ENCODE measurements at regions not wholly inside any gene's neighbourhood (a gene's known extent, or its start where the extent isn't known, plus 50 kb on each side); places are given as distances from the start of the nearest gene placed in this dataset.

DNA sequence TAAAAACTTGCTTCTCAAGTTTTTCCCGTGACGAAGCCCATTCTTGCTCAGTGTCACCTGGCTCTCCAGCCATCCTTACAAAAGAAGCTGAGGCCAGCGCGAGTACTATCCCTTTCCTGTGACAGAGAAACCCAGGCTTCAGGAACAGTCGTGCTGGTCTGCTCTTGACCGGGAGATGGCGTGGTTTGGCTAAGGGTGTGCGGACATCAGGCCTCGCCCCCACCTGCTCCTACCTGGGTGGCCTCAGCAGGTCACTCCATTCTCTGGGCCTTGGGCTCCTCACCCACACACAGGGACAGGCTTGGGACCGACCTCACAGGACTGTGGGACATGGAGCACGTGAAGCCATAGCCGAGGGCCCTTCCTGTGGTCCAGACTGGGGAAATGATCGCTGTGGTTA is 75.2 kb upstream of the CIBAR2 start:
- Mint-ChIP-seq H3K36me3 (peaks cover 0 to 8% of the 10 kb centered on the region in 2 donors), H3K27me3 (peaks cover 14 to 41% (median 30%) of the 10 kb centered on the region in 3 donors), H3K9me3 (peaks cover 5 to 52% (median 34%) of the 10 kb centered on the region in 7 donors), H3K27ac (no peak overlapping the region), H3K4me3 (no peak overlapping the region), H3K4me1 (no peaks in the 10 kb centered on the region)
- no peak for DNase-seq
- ATAC-seq (ENCODE audit: low read depth in 2 of 2) = no peak

DNA sequence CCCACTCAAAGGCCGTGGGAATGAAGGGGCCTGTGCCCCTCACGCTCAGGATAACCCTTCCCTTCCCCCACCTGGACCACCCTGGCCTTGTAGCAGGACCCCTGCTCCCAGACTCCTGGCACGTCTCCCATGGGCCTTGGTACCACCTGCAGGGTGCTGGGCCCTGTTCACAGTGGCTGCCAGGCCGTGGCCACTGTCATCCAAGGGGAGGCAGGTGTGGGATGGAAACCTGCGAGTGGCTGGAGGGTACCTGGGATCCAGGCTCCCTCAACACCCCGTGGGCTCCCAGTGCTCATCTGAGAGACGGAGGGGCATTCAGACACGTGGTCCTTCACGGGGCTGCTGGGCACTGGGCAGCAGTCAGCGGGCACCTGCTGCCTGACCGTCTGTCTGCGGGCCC is 75.6 kb upstream of the CIBAR2 start:
- DNase-seq (no peak), ATAC-seq (ENCODE audit: low read depth in 2 of 2) (no peak)
- Mint-ChIP-seq H3K27me3 (peaks cover 16 to 41% (median 25%) of the 10 kb centered on the region in 3 donors), H3K36me3 (peaks cover 0 to 8% of the 10 kb centered on the region in 2 donors), H3K9me3 (peaks cover 5 to 52% (median 34%) of the 10 kb centered on the region in 7 donors), H3K4me3 (no peak overlapping the region), H3K4me1 (no peaks in the 10 kb centered on the region), H3K27ac (no peak overlapping the region)

DNA sequence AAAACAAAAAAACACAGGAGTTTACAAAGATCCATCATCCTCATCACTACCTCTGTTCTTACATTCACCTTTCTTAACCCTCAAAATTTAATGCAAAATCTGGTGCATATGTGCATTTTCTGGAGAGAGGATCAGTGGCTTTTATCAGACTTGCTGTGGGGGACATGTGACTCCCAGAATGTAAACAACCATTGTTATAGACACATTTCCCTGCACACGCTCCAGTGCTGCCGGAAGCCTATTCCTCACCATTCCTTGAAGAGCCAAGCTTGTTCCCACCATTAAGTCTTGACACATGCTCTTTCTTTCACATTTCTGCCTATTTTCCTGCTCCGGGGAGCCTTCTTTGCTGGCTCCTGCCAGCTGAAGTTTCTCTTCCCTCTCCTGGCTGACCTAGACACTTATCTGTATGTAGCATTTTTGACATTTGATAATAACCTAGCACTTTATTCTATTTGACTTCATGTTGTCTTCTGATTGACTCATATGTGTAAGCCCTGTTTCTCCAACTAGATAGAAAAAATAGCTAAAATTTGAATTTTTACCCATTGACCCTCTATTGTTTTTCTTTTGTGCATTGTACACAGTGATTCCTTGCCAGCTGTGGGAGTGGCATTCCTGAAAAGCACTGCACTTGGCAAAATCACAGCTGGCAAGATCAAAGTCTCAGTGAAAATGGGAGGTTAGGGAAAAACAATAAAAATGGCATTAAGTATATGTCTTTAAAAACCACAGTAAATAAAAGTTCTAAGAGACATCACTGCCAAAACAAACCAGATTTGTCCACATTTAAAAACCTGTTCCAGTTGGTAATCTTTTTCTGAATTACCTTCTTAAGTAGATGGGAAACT is 76.8 kb upstream of the CIBAR2 start:
- peaks cover 5 to 46% (median 29%) of the 10 kb centered on the region in 7 donors for H3K9me3 Mint-ChIP-seq
- no peak for ATAC-seq (ENCODE audit: low read depth in 2 of 2)

DNA sequence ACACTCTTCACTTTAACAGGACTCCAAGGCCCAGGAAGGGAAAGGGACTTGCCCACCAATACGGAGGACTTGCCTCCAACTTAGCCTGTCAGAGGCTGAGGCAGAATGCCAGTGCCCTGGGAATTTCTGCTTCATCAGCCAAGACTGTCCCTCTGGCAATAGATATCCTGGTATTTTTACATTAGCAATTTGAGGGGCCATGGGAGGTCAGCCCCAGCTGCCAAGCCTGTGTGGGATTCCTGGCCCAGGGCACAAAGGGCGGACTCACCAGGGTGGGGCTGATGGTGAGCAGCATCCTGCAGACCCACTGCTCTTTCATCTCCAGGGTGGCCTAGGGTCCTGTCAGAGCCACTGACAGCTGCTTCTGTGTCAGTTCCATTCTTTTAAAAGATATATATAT is 78.3 kb upstream of the CIBAR2 start:
- peaks cover 5 to 31% (median 19%) of the 10 kb centered on the region in 7 donors for H3K9me3 Mint-ChIP-seq
- H3K27ac Mint-ChIP-seq = no peak overlapping the region
- H3K36me3 Mint-ChIP-seq = peaks cover 0 to 8% of the 10 kb centered on the region in 2 donors

More for the DNA sequence above, 76.8 kb upstream of the CIBAR2 start:
- no peak overlapping the region for H3K27ac Mint-ChIP-seq
- no peaks in the 10 kb centered on the region for H3K4me1 Mint-ChIP-seq
- no peak overlapping the region for H3K4me3 Mint-ChIP-seq
- peaks cover 0 to 8% of the 10 kb centered on the region in 2 donors for H3K36me3 Mint-ChIP-seq
- peaks cover 16 to 36% (median 19%) of the 10 kb centered on the region in 3 donors for H3K27me3 Mint-ChIP-seq
- DNase-seq = no peak

DNA sequence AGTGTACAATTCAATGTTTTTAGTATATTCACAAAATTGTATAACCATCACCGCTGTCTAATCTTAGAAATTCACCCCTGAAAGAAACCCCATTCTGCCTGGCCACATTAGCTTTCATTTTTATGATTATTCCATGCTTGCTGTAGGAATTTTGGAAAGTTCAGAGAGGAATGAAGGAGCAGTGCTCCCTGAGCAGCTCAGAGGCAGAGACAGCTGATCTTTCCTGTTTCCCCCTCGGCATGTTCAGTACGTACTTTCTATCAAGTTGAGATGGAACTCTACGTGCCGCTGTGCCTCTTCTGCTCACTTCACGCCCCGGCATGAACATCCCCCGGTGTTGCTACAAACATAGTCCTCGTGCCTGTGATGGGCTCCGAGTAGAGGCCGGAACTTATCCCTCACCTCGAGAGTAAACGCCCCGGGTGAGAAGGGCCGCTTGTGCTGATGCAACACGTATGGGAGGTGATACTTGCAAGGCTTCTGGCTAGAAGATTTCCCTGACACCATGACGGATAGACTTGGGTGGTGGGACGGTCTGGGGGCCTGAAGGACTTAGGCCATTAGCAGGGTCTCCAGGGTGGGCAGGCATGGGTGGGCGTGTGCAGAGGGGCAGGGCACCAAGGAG is 79.2 kb upstream of the CIBAR2 start:
- H3K4me3 Mint-ChIP-seq = no peak overlapping the region
- no peak for DNase-seq
- peaks cover 0 to 8% of the 10 kb centered on the region in 2 donors for H3K36me3 Mint-ChIP-seq
- peaks cover 5 to 31% (median 19%) of the 10 kb centered on the region in 7 donors for H3K9me3 Mint-ChIP-seq
- peaks cover 10 to 29% (median 17%) of the 10 kb centered on the region in 3 donors for H3K27me3 Mint-ChIP-seq
- ATAC-seq (ENCODE audit: low read depth in 2 of 2) = no peak
- H3K4me1 Mint-ChIP-seq = no peaks in the 10 kb centered on the region
- no peak overlapping the region for H3K27ac Mint-ChIP-seq

More for the DNA sequence above, 78.3 kb upstream of the CIBAR2 start:
- peaks cover 10 to 29% (median 17%) of the 10 kb centered on the region in 3 donors for H3K27me3 Mint-ChIP-seq
- H3K4me1 Mint-ChIP-seq = no peaks in the 10 kb centered on the region
- ATAC-seq (ENCODE audit: low read depth in 2 of 2) (no peak), DNase-seq (no peak)
- no peak overlapping the region for H3K4me3 Mint-ChIP-seq

DNA sequence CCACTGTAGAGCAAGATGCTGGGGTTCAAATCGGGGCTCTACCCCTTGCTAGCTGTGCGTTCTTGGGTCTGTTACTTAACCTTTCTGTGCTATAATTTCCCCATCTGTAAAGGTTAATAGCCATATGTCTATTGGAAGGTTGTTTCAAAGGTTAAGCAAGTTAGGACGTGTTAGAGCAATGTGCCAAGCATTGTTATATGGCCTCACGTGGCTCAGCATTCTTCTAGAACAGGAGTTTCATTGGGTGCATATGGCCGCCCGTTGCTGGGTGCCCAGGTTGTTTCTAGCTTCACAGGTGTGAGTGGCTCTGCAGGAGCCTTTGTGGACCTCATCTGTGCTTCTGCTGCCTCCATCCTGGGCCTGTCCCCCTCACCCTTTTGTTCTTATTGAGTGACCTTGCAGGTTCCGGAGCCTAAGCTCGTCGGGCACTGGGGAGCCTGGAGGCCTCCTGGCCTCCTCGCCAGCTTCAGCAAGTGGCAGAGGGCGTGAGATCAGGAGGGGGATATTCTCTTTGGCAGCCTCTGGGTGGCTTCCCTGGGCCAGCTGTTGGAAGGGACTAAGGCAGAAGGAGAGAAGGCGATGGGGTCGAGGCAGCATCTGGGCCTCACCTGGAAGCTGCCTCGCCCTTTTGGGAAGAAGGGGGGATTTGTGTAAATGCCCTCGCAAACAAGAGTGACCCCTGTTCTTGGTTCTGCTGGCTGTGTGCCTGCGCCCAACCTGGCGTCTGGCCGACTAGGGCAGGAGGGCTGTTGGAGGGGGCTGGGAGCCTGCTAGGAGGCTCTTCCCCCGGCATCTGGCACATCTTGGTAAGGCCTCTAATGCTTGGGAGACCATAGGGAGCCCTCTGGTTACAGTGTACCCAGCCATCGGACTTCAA is 80.2 kb upstream of the CIBAR2 start:
- DNase-seq (no peak), ATAC-seq (ENCODE audit: low read depth in 2 of 2) (no peak)
- Mint-ChIP-seq H3K4me3 (peak overlapping the region in 1 of 8 donors; percentile 53), H3K36me3 (peaks cover 0 to 8% of the 10 kb centered on the region in 2 donors), H3K27ac (peak overlapping the region in 1 of 6 donors; percentile 9), H3K4me1 (no peaks in the 10 kb centered on the region), H3K27me3 (peaks cover 10 to 33% (median 20%) of the 10 kb centered on the region in 3 donors), H3K9me3 (peaks cover 5 to 31% (median 19%) of the 10 kb centered on the region in 7 donors)

DNA sequence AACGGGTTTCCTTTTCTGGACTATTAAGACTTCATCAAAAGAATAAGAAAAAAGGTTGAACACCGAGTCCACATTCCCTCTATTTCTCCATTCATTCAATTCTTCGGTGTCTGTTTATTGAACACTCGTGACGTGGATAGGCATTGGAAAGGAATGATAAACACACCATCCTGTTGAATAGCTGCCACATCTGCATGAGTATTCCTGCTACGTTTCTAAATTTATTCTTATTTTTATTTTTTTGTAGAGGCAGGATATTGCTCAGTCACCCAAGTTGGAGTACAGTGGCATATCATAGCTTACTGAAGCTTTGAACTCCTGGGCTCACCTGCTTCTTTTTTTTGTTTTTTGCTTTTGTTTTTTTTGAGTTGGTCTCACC is 80.8 kb upstream of the CIBAR2 start:
- Mint-ChIP-seq H3K9me3 (peaks cover 5 to 30% (median 19%) of the 10 kb centered on the region in 7 donors), H3K36me3 (peaks cover 0 to 8% of the 10 kb centered on the region in 2 donors), H3K27me3 (peaks cover 10 to 35% (median 26%) of the 10 kb centered on the region in 3 donors), H3K4me3 (no peak overlapping the region), H3K27ac (no peak overlapping the region), H3K4me1 (no peaks in the 10 kb centered on the region)
- DNase-seq = no peak
- ATAC-seq (ENCODE audit: low read depth in 2 of 2) = no peak

DNA sequence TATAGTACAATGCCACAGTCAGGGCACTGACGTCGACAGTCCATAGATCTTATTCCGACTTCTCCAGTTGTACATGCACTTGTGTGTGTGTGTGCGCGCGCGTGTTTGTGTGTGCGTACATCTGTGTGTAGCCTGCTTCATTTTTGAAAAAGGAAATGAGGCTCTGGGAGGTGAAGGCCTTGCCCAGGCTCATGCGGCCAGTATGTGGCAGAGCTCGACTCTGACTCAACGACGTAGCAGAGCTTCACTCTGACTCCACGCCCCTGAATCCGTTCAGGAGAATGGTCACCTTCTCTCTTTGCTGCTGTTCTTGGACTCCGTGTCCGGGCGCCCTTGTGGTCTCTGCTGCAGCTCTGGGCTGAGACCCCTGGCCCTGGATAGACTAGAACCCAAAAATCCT is 81.6 kb upstream of the CIBAR2 start:
- H3K4me3 Mint-ChIP-seq = no peak overlapping the region
- no peak overlapping the region for H3K27ac Mint-ChIP-seq
- H3K4me1 Mint-ChIP-seq = no peaks in the 10 kb centered on the region
- H3K36me3 Mint-ChIP-seq = peaks cover 0 to 6% of the 10 kb centered on the region in 2 donors
- H3K9me3 Mint-ChIP-seq = peaks cover 4 to 23% (median 16%) of the 10 kb centered on the region in 7 donors
- no peak for DNase-seq
- no peak for ATAC-seq (ENCODE audit: low read depth in 2 of 2)
- peaks cover 6 to 31% (median 24%) of the 10 kb centered on the region in 3 donors for H3K27me3 Mint-ChIP-seq

DNA sequence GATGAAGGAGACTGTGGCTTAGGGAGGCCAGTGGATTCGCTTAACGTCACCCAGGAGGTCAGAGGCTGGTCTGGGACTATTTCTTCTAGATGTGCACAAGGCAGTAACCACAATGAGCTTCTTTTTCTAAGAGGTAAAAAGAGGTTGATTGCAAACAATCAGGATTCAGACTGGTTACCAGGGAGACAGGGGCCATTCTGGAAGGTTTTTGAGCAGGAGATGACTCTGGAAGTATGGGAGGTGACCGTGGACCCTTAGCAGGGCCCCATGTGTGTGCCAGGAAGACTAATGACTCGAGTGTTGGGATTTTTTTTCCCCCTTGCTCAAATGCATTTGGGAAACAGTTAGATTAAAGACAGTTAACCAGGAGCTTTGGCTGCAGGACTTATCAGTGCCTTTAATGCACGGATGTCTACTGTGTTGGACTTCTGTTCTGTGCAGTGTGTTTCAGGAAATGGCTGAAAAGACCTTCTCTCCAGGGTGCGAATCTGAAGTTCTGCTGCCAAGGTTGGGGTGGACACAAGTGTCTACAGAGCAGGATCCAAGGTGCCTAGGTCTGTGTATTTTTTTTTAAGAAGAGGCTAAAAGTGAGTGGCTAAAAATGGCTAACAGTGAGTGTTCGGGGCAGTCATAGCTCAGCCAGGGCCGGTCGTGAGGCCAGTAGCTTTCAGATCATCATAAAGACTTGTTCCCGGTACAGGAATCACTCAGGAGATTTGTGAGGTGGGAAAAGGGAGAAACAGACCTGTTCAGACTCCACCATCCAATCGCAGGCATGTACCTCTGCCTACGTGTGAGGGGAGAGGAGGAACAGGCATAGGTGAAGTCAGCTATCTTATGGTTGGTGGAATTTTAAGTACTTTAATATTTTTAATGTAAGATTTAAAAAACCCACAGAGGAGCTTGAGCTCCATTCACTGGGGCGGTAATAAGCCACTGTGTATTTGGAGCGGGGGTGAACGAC is 82.3 kb upstream of the CIBAR2 start:
- no peak overlapping the region for H3K4me3 Mint-ChIP-seq
- no peak for ATAC-seq (ENCODE audit: low read depth in 2 of 2)
- no peaks in the 10 kb centered on the region for H3K4me1 Mint-ChIP-seq
- DNase-seq = no peak
- H3K36me3 Mint-ChIP-seq = no peaks in the 10 kb centered on the region
- H3K9me3 Mint-ChIP-seq = peaks cover 0 to 19% (median 10%) of the 10 kb centered on the region in 7 donors
- H3K27ac Mint-ChIP-seq = no peak overlapping the region
- peaks cover 6 to 31% (median 20%) of the 10 kb centered on the region in 3 donors for H3K27me3 Mint-ChIP-seq

DNA sequence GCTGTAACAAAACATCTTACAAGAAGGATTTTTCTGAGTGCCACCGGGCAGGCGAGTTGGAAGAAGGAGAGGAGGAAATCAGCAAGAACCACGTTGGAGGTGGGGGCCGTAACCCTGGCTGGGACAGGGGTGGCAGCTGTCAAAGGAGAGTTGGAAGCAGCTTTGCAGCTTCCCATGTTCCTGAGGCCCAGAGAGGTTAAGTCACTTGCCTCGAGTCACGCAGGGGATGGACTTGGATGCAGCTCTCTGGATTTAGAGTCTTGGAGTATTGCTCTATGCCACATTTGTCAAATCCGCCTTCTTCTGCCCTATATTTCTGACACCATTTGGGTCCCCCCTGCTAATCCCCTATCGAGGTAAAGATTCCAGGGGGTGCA is 83.0 kb upstream of the CIBAR2 start:
- Mint-ChIP-seq H3K4me3 (no peak overlapping the region), H3K9me3 (peaks cover 0 to 12% (median 3%) of the 10 kb centered on the region in 7 donors), H3K27ac (no peak overlapping the region), H3K27me3 (peaks cover 11 to 26% (median 25%) of the 10 kb centered on the region in 3 donors), H3K4me1 (no peaks in the 10 kb centered on the region), H3K36me3 (no peaks in the 10 kb centered on the region)
- DNase-seq (no peak), ATAC-seq (ENCODE audit: low read depth in 2 of 2) (no peak)

DNA sequence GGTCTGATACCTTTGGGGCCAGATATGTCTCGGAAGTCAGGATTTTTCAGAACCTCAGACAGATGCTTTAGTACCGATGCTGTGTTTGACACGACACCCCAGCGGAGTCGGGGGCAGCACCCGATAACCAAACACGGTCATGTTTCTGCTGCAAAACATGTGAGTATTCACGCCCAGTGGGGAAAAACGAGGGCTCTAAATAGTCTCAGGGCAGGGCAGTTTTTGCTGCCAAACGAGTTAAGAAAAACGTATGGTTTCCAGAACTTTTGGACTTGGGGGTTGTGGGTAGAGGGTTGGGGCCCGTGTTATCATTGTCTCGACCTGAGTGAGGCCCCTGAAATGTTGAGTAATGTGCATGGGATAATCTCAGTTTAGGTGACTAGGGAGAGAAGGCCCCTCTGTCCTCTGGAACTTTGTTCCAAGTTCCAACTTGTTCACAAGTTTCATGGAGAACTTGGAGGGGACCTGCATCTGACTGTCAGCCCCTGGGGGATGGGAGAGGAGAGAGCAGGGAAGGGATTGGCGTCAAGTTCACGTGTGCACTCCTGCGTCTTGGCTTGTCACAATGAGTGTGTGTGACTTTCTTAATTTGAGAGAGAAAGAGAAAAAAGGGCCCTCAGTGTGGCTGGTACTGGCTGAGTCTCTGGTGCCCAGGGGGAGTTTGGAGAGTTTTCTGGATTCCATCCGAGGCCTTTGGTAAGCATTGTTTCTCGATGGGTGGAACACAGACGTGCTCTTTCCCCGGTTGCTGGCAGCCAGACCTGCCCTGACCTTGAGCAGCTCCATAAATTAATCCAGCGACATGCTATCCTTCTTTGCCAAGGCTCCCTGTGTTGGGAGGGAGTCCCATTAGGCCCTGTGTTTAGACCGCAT is 83.9 kb upstream of the CIBAR2 start:
- peaks cover 0 to 5% (median 0%) of the 10 kb centered on the region in 7 donors for H3K9me3 Mint-ChIP-seq
- peaks cover 11 to 27% (median 25%) of the 10 kb centered on the region in 3 donors for H3K27me3 Mint-ChIP-seq
- H3K4me1 Mint-ChIP-seq = no peaks in the 10 kb centered on the region
- no peaks in the 10 kb centered on the region for H3K36me3 Mint-ChIP-seq
- no peak overlapping the region for H3K4me3 Mint-ChIP-seq
- ATAC-seq (ENCODE audit: low read depth in 2 of 2) (no peak), DNase-seq (no peak)
- H3K27ac Mint-ChIP-seq = no peak overlapping the region

Measured in naive B cell (primary cell).